ENCODE measurements at regions not wholly inside any gene's neighbourhood (a gene's known extent, or its start where the extent isn't known, plus 50 kb on each side); places are given as distances from the start of the nearest gene placed in this dataset.
A peak's percentile ranks its signal among the peaks of the same experiment; 100 is the strongest.

- peak; percentile 64 for DNase-seq
These were observed 110.4 kb upstream of the RAB27B start for GRCh38 chr18:54717673-54718407.

- DNase-seq: no peak
These were observed 109.9 kb upstream of the RAB27B start for GRCh38 chr18:54718408-54718773.

- no peak for DNase-seq
These were observed 107.7 kb upstream of the RAB27B start for GRCh38 chr18:54720620-54721019.

- DNase-seq: no peak
These were observed 102.1 kb upstream of the RAB27B start for GRCh38 chr18:54726143-54726542.

- no peak for DNase-seq
These were observed 94.2 kb upstream of the RAB27B start for GRCh38 chr18:54734059-54734458.

- no peak for DNase-seq
These were observed 91.3 kb upstream of the RAB27B start for GRCh38 chr18:54736981-54737380.

- no peak for DNase-seq
These were observed 90.3 kb upstream of the RAB27B start for GRCh38 chr18:54737986-54738385.

- DNase-seq: no peak
These were observed 88.8 kb upstream of the RAB27B start for GRCh38 chr18:54739476-54739875.

- no peak for DNase-seq
These were observed 88.0 kb upstream of the RAB27B start for GRCh38 chr18:54740136-54740846.

GRCh38 chr18:54742120-54742519, 86.2 kb upstream of the RAB27B start:
- DNase-seq: no peak

GRCh38 chr18:54742659-54743604, 85.3 kb upstream of the RAB27B start:
- no peak for DNase-seq

- DNase-seq: no peak
These were observed 84.7 kb upstream of the RAB27B start for GRCh38 chr18:54743605-54743995.

GRCh38 chr18:54749291-54749690, 79.0 kb upstream of the RAB27B start:
- no peak for DNase-seq

- DNase-seq: no peak
These were observed 77.9 kb upstream of the RAB27B start for GRCh38 chr18:54750350-54750749.

- DNase-seq: no peak
These were observed 76.1 kb upstream of the RAB27B start for GRCh38 chr18:54752185-54752584.

- DNase-seq: no peak
These were observed 72.8 kb upstream of the RAB27B start for GRCh38 chr18:54755456-54755855.

- no peak for DNase-seq
These were observed 65.9 kb upstream of the RAB27B start for GRCh38 chr18:54762386-54762785.

GRCh38 chr18:54764786-54765185, 63.5 kb upstream of the RAB27B start:
- DNase-seq: no peak

- DNase-seq: no peak
These were observed 62.5 kb upstream of the RAB27B start for GRCh38 chr18:54765636-54766375.

GRCh38 chr18:54766634-54767033, 61.6 kb upstream of the RAB27B start:
- DNase-seq: no peak

GRCh38 chr18:54767098-54767497, 61.2 kb upstream of the RAB27B start:
- no peak for DNase-seq

- DNase-seq: no peak
These were observed 58.5 kb upstream of the RAB27B start for GRCh38 chr18:54769526-54770464.

Measured in activated CD4-positive, alpha-beta T cell treated with anti-CD3 and anti-CD28 coated beads for 48 hours (primary cell).